ENCODE measurements at regions not wholly inside any gene's neighbourhood (a gene's known extent, or its start where the extent isn't known, plus 50 kb on each side); places are given as distances from the start of the nearest gene placed in this dataset.

DNA sequence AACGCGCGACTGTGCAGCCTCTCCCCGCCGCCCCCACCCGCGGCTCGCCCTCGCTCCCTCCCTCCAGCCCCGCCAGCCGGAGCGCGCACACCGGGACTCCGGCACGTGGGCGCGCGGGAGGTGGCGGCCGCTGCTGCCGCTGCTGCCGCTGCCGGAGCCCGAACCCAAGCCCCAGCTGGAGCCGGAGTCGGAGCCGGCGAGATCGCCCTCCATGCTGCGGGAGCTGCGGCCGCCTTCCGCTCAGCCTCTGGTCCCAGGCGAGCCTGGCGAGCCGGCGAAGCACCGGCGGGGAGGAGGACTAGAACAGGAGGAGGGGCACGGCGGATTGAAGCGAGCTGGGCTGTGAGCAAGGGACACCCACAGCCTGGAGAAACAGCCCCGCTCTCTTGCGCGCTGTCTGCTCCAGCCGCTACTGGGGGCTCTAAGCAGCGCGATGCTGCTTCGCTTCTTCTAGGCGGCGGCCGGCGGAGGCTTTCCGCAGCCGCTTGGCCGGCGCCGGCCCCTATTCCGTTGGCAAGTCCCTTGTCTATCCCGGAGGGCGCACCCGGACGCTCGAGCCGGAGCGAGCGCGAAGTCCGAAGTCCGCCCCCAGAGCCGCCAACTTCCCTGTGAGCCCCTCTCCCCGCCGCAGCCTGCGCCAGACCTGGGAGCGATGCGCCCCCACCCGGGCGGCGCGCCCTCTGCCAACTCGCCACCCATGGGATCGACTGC, 598.7 kb upstream of the SGCD start:
- no peak overlapping the region for H3K4me3 ChIP-seq (ENCODE audit: control insufficient read depth, low read depth, low read length)
- TF ChIP-seq, protein P1, sequence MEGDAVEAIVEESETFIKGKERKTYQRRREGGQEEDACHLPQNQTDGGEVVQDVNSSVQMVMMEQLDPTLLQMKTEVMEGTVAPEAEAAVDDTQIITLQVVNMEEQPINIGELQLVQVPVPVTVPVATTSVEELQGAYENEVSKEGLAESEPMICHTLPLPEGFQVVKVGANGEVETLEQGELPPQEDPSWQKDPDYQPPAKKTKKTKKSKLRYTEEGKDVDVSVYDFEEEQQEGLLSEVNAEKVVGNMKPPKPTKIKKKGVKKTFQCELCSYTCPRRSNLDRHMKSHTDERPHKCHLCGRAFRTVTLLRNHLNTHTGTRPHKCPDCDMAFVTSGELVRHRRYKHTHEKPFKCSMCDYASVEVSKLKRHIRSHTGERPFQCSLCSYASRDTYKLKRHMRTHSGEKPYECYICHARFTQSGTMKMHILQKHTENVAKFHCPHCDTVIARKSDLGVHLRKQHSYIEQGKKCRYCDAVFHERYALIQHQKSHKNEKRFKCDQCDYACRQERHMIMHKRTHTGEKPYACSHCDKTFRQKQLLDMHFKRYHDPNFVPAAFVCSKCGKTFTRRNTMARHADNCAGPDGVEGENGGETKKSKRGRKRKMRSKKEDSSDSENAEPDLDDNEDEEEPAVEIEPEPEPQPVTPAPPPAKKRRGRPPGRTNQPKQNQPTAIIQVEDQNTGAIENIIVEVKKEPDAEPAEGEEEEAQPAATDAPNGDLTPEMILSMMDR (conservative IDR thresholded peaks at IDR 0.05; ENCODE audit: control insufficient read depth, insufficient read depth, low read depth, low read length): no peak
- peak; percentile 28 for DNase-seq (ENCODE audit: low read depth)

DNA sequence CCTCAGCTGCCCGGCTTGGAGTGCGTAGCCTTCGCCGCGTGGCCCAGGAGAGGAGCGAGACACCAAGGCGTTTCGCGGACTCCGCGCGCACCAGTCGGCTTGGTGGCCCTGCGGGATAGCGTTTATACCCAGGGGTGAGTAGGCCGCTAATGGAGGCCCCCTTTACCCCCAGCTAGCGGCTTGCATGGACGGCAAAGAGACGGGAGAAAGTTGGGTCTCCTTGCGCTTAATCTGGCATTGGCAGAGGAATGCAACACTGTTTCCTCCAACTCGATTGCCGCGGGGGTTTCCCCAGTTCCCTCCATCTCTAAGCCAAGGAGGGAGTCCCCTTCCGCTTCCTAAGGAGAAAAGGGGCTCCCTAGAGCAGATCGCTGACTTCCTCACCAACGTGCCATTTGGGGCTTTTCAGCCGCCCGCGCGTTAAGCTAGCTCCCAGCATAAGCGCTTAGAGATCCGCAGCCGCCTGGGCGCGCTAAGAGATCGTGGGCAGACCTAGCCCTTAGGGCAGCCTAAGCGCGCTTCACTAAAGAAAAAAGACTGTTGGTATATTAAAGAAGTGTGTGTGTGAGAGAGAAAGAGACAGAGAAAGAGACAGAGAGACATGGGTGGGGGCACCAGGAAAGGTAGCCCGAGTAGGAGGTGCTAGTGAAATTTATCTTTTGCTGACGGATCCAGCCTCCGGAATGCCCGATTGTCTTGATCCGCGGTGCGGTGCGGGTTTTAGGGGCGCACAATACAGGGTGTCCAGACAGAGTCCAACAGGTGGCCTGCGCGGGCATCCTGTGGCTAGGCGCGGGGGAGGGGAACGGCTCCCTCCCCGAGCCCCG, 597.9 kb upstream of the SGCD start:
- TF ChIP-seq, protein P1 (conservative IDR thresholded peaks at IDR 0.05; ENCODE audit: control insufficient read depth, insufficient read depth, low read depth, low read length): no peak
- no peak overlapping the region for H3K4me3 ChIP-seq (ENCODE audit: control insufficient read depth, low read depth, low read length)
- DNase-seq (ENCODE audit: low read depth): peak; percentile 6

DNA sequence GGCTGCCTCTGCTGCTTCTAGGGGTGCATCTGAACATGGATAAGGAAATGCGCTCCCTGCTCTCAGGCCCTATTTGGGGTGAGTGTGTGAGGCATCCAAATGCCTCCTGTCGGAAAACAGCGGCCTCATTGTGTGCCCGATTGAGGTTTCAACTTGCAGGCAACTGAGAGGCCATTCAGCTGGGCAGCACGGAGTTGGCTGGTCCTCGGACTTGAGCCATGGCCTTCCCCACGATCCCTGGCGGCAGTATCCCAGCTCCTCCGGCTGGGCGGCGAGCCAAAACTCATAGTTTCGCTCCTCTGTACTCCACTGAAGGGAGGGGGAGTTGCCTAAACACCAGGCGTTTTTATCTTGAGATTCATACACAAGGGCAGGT, 597.3 kb upstream of the SGCD start:
- TF ChIP-seq, protein P1 (conservative IDR thresholded peaks at IDR 0.05; ENCODE audit: control insufficient read depth, insufficient read depth, low read depth, low read length): no peak
- H3K4me3 ChIP-seq (ENCODE audit: control insufficient read depth, low read depth, low read length): no peak overlapping the region
- no peak for DNase-seq (ENCODE audit: low read depth)

DNA sequence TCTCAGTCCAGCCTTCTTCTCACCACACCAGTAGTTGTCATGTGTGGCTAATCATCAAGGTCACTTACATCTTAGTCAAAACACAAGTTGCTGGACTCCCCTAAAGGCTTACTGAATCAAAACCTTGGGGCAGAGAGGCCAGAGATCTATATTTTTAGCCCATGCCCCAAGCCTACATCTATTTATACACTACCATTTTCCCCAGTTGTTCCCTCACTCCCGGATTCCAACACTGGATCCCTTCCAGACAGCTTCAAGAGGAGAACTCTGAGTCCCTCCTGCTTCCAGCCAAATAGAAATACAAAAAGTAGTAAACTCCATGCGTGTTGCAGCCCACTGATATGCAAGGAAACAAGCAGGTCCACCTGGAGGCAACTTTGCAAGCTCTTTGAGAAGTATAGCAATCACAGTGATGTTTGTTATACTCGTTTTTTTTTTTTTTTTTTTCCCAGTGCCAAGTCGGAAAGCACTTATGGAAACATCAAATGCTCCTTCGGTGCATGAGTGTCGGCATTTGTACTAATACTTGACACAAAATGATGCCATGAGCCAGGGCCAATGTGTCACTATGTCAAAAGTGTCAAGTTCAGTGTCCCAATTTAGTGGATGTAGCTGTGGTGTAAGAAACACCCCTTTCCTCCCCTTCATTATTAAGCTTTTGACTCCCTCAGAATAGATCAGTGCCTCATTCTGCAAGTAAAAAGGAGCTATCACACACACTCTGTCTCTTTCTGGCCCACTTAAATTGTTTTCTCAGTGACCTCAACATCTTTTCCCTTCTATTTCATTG, 594.2 kb upstream of the SGCD start:
- TF ChIP-seq, protein P1 (conservative IDR thresholded peaks at IDR 0.05; ENCODE audit: control insufficient read depth, insufficient read depth, low read depth, low read length): no peak
- no peak overlapping the region for H3K4me3 ChIP-seq (ENCODE audit: control insufficient read depth, low read depth, low read length)
- no peak for DNase-seq (ENCODE audit: low read depth)

DNA sequence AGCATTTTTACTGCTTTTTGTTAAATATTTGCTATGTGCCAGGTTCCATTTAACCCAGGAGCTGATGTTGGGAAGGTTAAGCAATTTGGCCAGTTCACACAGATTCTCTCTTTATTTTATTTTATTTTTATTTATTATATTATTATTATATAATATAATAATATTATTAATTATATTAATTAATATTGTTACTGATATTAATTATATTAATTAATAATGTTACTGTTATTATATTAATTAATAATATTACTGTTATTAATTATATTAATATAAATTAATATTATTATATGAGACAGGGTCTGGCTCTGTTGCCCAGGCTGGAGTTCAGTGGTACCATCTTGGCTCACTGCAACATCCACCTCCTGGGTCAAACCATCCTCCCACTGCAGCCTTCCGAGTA, 593.0 kb upstream of the SGCD start:
- DNase-seq (ENCODE audit: low read depth): no peak
- H3K4me3 ChIP-seq (ENCODE audit: control insufficient read depth, low read depth, low read length): no peak overlapping the region
- TF ChIP-seq, protein P1 (conservative IDR thresholded peaks at IDR 0.05; ENCODE audit: control insufficient read depth, insufficient read depth, low read depth, low read length): no peak

DNA sequence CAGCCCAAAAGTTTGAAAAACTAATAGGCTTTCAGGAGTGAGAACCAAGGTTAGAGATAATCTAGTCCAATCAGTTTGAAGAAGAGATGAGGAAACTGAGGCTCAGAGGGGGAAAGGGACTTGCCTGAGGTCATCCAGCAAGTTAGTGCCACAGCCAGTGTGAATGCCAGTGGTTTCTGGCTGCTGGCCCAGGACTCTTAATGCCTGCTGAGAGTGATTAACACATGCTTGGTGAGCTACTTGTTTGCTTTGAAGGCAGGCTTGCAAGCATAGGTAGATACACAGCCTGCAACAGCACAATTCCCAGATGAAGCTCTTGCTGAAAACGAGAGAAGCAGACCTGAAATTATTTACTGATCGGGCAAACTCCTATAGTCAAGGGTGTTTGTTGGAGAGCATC, 591.6 kb upstream of the SGCD start:
- TF ChIP-seq, protein P1 (conservative IDR thresholded peaks at IDR 0.05; ENCODE audit: control insufficient read depth, insufficient read depth, low read depth, low read length): no peak
- no peak for DNase-seq (ENCODE audit: low read depth)
- no peak overlapping the region for H3K4me3 ChIP-seq (ENCODE audit: control insufficient read depth, low read depth, low read length)
